Stimulated activated naive CD8-positive, alpha-beta T cell treated with anti-CD3 and anti-CD28 coated beads, Interleukin-15, Interleukin-2, amounts not matched to agents 100 ng/mL and 50 ng/mL, for 24 hours (primary cell): ENCODE measurements at regions not wholly inside any gene's neighbourhood (a gene's known extent, or its start where the extent isn't known, plus 50 kb on each side); places are given as distances from the start of the nearest gene placed in this dataset.
"Not testable (repeated sequence)": the region's sequence is repeated elsewhere in the genome, so short reads cannot be mapped to it uniquely, and the experiment has no call there.

Experiments used
- H3K27ac Mint-ChIP-seq: one replicate; pipeline ENCODE4 v1.8.0; 2021; ENCODE audit warnings: mild to moderate bottlenecking, mixed read lengths
- H3K27me3 Mint-ChIP-seq: one replicate; pipeline ENCODE4 v1.8.0; 2021; ENCODE audit warnings: mixed read lengths
- H3K36me3 Mint-ChIP-seq: one replicate; pipeline ENCODE4 v1.8.0; 2021; ENCODE audit warnings: low read depth, mixed read lengths
- H3K4me1 Mint-ChIP-seq: one replicate; pipeline ENCODE4 v1.8.0; 2021; ENCODE audit warnings: low read depth, mixed read lengths
- H3K4me3 Mint-ChIP-seq: one replicate; pipeline ENCODE4 v1.8.0; 2021; ENCODE audit warnings: mild to moderate bottlenecking, mixed read lengths
- H3K9me3 Mint-ChIP-seq: one replicate; pipeline ENCODE4 v1.8.0; 2021; ENCODE audit warnings: mixed read lengths

- Mint-ChIP-seq H3K4me3 (no peak overlapping the region), H3K36me3 (no peaks in the 10 kb centered on the region), H3K27me3 (no peaks in the 10 kb centered on the region), H3K9me3 (peaks cover 8% of the 10 kb centered on the region), H3K4me1 (no peaks in the 10 kb centered on the region), H3K27ac (no peak overlapping the region)
Measured at GRCh38 chr3:94627689-94628088, 564.8 kb downstream of the NSUN3 start.

GRCh38 chr3:94643400-94643799, 580.5 kb downstream of the NSUN3 start:
- Mint-ChIP-seq H3K27me3 (no peaks in the 10 kb centered on the region), H3K27ac (no peak overlapping the region), H3K36me3 (no peaks in the 10 kb centered on the region), H3K4me1 (no peaks in the 10 kb centered on the region), H3K9me3 (peaks cover 1% of the 10 kb centered on the region), H3K4me3 (no peak overlapping the region)

GRCh38 chr3:94645790-94646189, 582.9 kb downstream of the NSUN3 start:
- Mint-ChIP-seq H3K9me3 (peaks cover 13% of the 10 kb centered on the region), H3K27me3 (no peaks in the 10 kb centered on the region)

GRCh38 chr3:94647131-94647530, 584.3 kb downstream of the NSUN3 start:
- no peak overlapping the region for H3K27ac Mint-ChIP-seq
- H3K4me1 Mint-ChIP-seq: no peaks in the 10 kb centered on the region
- H3K36me3 Mint-ChIP-seq: no peaks in the 10 kb centered on the region
- H3K9me3 Mint-ChIP-seq: peaks cover 13% of the 10 kb centered on the region
- H3K27me3 Mint-ChIP-seq: no peaks in the 10 kb centered on the region
- H3K4me3 Mint-ChIP-seq: no peak overlapping the region

More at GRCh38 chr3:94645790-94646189, 582.9 kb downstream of the NSUN3 start:
- no peak overlapping the region for H3K27ac Mint-ChIP-seq
- no peak overlapping the region for H3K4me3 Mint-ChIP-seq
- no peaks in the 10 kb centered on the region for H3K4me1 Mint-ChIP-seq
- no peaks in the 10 kb centered on the region for H3K36me3 Mint-ChIP-seq

GRCh38 chr3:94648270-94649180, 585.7 kb downstream of the NSUN3 start:
- H3K36me3 Mint-ChIP-seq, H3K4me1 Mint-ChIP-seq: not testable (repeated sequence)
- H3K9me3 Mint-ChIP-seq: peaks cover 13% of the 10 kb centered on the region

GRCh38 chr3:94654096-94654495, 591.2 kb downstream of the NSUN3 start:
- H3K4me1 Mint-ChIP-seq: no peaks in the 10 kb centered on the region
- H3K27ac Mint-ChIP-seq: no peak overlapping the region
- H3K27me3 Mint-ChIP-seq: no peaks in the 10 kb centered on the region
- H3K9me3 Mint-ChIP-seq: peaks cover 10% of the 10 kb centered on the region
- no peaks in the 10 kb centered on the region for H3K36me3 Mint-ChIP-seq
- H3K4me3 Mint-ChIP-seq: no peak overlapping the region

More at GRCh38 chr3:94648270-94649180, 585.7 kb downstream of the NSUN3 start:
- H3K4me3 Mint-ChIP-seq, H3K27me3 Mint-ChIP-seq, H3K27ac Mint-ChIP-seq: not testable (repeated sequence)

GRCh38 chr3:94665922-94666321, 603.1 kb downstream of the NSUN3 start:
- Mint-ChIP-seq H3K27ac (no peak overlapping the region), H3K27me3 (no peaks in the 10 kb centered on the region), H3K4me3 (no peak overlapping the region), H3K4me1 (no peaks in the 10 kb centered on the region), H3K36me3 (no peaks in the 10 kb centered on the region), H3K9me3 (no peaks in the 10 kb centered on the region)

GRCh38 chr3:94671078-94671477, 608.2 kb downstream of the NSUN3 start:
- Mint-ChIP-seq H3K27me3 (no peaks in the 10 kb centered on the region), H3K4me1 (no peaks in the 10 kb centered on the region), H3K36me3 (no peaks in the 10 kb centered on the region), H3K4me3 (no peak overlapping the region), H3K27ac (no peak overlapping the region), H3K9me3 (peaks cover 6% of the 10 kb centered on the region)

- no peaks in the 10 kb centered on the region for H3K27me3 Mint-ChIP-seq
- no peaks in the 10 kb centered on the region for H3K4me1 Mint-ChIP-seq
- H3K36me3 Mint-ChIP-seq: no peaks in the 10 kb centered on the region
- H3K27ac Mint-ChIP-seq: no peak overlapping the region
- peaks cover 12% of the 10 kb centered on the region for H3K9me3 Mint-ChIP-seq
- no peak overlapping the region for H3K4me3 Mint-ChIP-seq
Measured at GRCh38 chr3:94673876-94674275, 611.0 kb downstream of the NSUN3 start.

GRCh38 chr3:94686208-94686607, 623.3 kb downstream of the NSUN3 start:
- Mint-ChIP-seq H3K27me3 (no peaks in the 10 kb centered on the region), H3K4me1 (no peaks in the 10 kb centered on the region), H3K9me3 (peaks cover 4% of the 10 kb centered on the region), H3K36me3 (no peaks in the 10 kb centered on the region), H3K4me3 (no peak overlapping the region), H3K27ac (no peak overlapping the region)

- no peak overlapping the region for H3K4me3 Mint-ChIP-seq
- H3K27ac Mint-ChIP-seq: no peak overlapping the region
- H3K27me3 Mint-ChIP-seq: no peaks in the 10 kb centered on the region
- no peaks in the 10 kb centered on the region for H3K36me3 Mint-ChIP-seq
- H3K4me1 Mint-ChIP-seq: no peaks in the 10 kb centered on the region
- peaks cover 9% of the 10 kb centered on the region for H3K9me3 Mint-ChIP-seq
Measured at GRCh38 chr3:94693997-94694640, 631.3 kb downstream of the NSUN3 start.

GRCh38 chr3:94694894-94695293, 632.0 kb downstream of the NSUN3 start:
- H3K9me3 Mint-ChIP-seq: peaks cover 12% of the 10 kb centered on the region
- no peak overlapping the region for H3K4me3 Mint-ChIP-seq
- H3K4me1 Mint-ChIP-seq: no peaks in the 10 kb centered on the region
- H3K27me3 Mint-ChIP-seq: no peaks in the 10 kb centered on the region
- no peak overlapping the region for H3K27ac Mint-ChIP-seq
- H3K36me3 Mint-ChIP-seq: no peaks in the 10 kb centered on the region

- no peak overlapping the region for H3K27ac Mint-ChIP-seq
- H3K36me3 Mint-ChIP-seq: no peaks in the 10 kb centered on the region
- no peaks in the 10 kb centered on the region for H3K4me1 Mint-ChIP-seq
- H3K27me3 Mint-ChIP-seq: no peaks in the 10 kb centered on the region
- H3K9me3 Mint-ChIP-seq: peaks cover 4% of the 10 kb centered on the region
- no peak overlapping the region for H3K4me3 Mint-ChIP-seq
Measured at GRCh38 chr3:94704467-94704866, 641.6 kb downstream of the NSUN3 start.

GRCh38 chr3:94709249-94709902, 646.5 kb downstream of the NSUN3 start:
- Mint-ChIP-seq H3K4me1 (no peaks in the 10 kb centered on the region), H3K9me3 (peaks cover 4% of the 10 kb centered on the region), H3K27ac (no peak overlapping the region)

GRCh38 chr3:94714194-94714593, 651.3 kb downstream of the NSUN3 start:
- H3K4me1 Mint-ChIP-seq: no peaks in the 10 kb centered on the region
- H3K27me3 Mint-ChIP-seq: no peaks in the 10 kb centered on the region
- no peaks in the 10 kb centered on the region for H3K36me3 Mint-ChIP-seq
- H3K9me3 Mint-ChIP-seq: no peaks in the 10 kb centered on the region
- H3K27ac Mint-ChIP-seq: no peak overlapping the region
- no peak overlapping the region for H3K4me3 Mint-ChIP-seq

More at GRCh38 chr3:94709249-94709902, 646.5 kb downstream of the NSUN3 start:
- no peaks in the 10 kb centered on the region for H3K36me3 Mint-ChIP-seq
- no peak overlapping the region for H3K4me3 Mint-ChIP-seq
- no peaks in the 10 kb centered on the region for H3K27me3 Mint-ChIP-seq
